ENCODE measurements at regions not wholly inside any gene's neighbourhood (a gene's known extent, or its start where the extent isn't known, plus 50 kb on each side); places are given as distances from the start of the nearest gene placed in this dataset.
"Not testable (repeated sequence)": the region's sequence is repeated elsewhere in the genome, so short reads cannot be mapped to it uniquely, and the experiment has no call there.

- CTCF ChIA-PET = no interaction called here
- DNase-seq (no peak), ATAC-seq (no peak)
- Mint-ChIP-seq H3K27ac (no peak overlapping the region), H3K9me3 (ENCODE audit: low read depth) (no peaks in the 10 kb centered on the region), H3K4me3 (no peak overlapping the region), H3K4me1 (no peaks in the 10 kb centered on the region), H3K27me3 (no peaks in the 10 kb centered on the region), H3K36me3 (ENCODE audit: low read depth) (no peaks in the 10 kb centered on the region)
- POLR2A ChIA-PET = no interaction called here
- intact Hi-C loops (cut with DNase I, micrococcal nuclease) = no loop called here
Observed at GRCh38 chr13:37488726-37489125, 109.8 kb downstream of the POSTN start.

DNA sequence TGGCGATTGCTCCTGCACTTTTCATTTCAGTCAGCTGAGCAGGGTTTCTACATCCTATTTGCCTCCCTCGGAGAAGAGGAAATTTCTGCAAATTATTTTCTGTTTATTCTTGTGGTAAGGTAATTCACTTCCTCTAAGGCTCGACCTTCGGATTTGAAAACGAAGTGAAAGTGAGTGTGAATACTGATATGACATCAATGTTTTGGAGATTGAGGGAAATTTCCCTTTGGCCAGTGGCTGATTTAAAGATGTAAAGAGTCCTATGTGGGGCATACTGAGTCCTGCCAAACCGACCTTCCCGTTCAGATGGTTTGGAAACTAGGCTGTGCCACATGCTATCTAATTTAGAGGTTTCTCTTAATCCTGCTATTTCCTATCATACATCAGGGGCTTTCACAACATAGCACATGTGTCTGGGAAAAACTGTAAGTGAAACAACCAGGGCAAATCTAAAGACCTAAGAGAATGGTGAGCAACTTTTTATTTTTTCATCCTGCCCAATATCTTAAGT lies 112.3 kb downstream of the POSTN start:
- POLR2A ChIA-PET = no interaction called here
- CTCF ChIA-PET = interaction anchor here (0.5 kb wide), 1 partner anchor 35 kb away, joined by 3 read pairs; no protein-coding TSS in a partner anchor

DNA sequence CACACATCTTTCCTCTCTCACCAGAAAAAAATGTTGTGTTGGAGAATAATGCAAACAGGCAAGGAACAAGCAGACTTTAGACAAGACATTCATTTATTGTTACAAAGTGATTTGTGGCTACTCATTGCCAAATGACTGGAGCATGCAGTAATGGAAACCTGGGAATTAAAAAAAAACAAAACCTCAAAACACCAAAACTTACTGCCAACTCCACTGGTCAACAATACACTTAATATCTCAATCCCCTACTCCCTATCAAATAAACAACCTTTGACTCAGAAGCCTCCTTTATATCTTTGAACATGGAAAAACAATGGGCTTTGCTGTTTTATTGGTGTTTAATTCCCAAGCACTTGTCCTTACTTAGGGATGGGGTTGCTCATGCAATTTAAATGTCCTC lies 112.8 kb downstream of the POSTN start:
- ATAC-seq = no peak
- no peak for DNase-seq
- H3K27me3 Mint-ChIP-seq = no peaks in the 10 kb centered on the region
- H3K36me3 Mint-ChIP-seq (ENCODE audit: low read depth) = no peaks in the 10 kb centered on the region
- ChIA-PET CTCF (no interaction called here), POLR2A (no interaction called here)
- H3K4me3 Mint-ChIP-seq = no peak overlapping the region
- no peak overlapping the region for H3K27ac Mint-ChIP-seq
- no peaks in the 10 kb centered on the region for H3K9me3 Mint-ChIP-seq (ENCODE audit: low read depth)
- intact Hi-C loops (cut with DNase I, micrococcal nuclease) = no loop called here
- H3K4me1 Mint-ChIP-seq = no peaks in the 10 kb centered on the region

More for the DNA sequence above, 112.3 kb downstream of the POSTN start:
- H3K36me3 Mint-ChIP-seq (ENCODE audit: low read depth) = no peaks in the 10 kb centered on the region
- ATAC-seq (no peak), DNase-seq (no peak)
- intact Hi-C loops (cut with DNase I, micrococcal nuclease) = no loop called here
- H3K27ac Mint-ChIP-seq = no peak overlapping the region
- H3K4me1 Mint-ChIP-seq = no peaks in the 10 kb centered on the region
- no peaks in the 10 kb centered on the region for H3K9me3 Mint-ChIP-seq (ENCODE audit: low read depth)
- no peak overlapping the region for H3K4me3 Mint-ChIP-seq
- no peaks in the 10 kb centered on the region for H3K27me3 Mint-ChIP-seq

- Mint-ChIP-seq H3K4me3 (no peak overlapping the region), H3K27me3 (no peaks in the 10 kb centered on the region), H3K36me3 (ENCODE audit: low read depth) (no peaks in the 10 kb centered on the region), H3K9me3 (ENCODE audit: low read depth) (no peaks in the 10 kb centered on the region), H3K27ac (no peak overlapping the region), H3K4me1 (no peaks in the 10 kb centered on the region)
- ChIA-PET CTCF (no interaction called here), POLR2A (no interaction called here)
- DNase-seq (no peak), ATAC-seq (no peak)
- intact Hi-C loops (cut with DNase I, micrococcal nuclease) = no loop called here
Observed at GRCh38 chr13:37484056-37484455, 114.5 kb downstream of the POSTN start.

DNA sequence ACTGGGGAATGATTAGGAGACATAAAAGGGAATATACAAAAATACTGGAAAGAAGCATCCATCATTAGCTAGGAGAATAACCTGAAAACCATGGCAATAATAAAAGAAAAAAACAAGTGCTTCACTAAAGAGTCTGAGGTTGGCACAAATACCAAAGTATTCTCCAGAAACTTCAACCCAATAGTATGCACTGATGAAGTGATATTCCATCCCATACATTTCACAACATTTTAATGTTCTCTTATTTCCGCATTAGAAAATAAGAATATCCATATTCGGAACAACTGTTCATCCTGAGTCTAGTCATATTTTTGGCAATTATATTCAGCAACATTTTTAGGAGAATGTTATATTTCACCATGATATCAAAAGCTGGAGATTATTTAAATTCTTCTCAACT lies 116.2 kb downstream of the POSTN start:
- Mint-ChIP-seq H3K27ac (no peak overlapping the region), H3K36me3 (ENCODE audit: low read depth) (no peaks in the 10 kb centered on the region), H3K4me1 (no peaks in the 10 kb centered on the region), H3K4me3 (no peak overlapping the region), H3K27me3 (no peaks in the 10 kb centered on the region), H3K9me3 (ENCODE audit: low read depth) (no peaks in the 10 kb centered on the region)
- ATAC-seq = no peak
- intact Hi-C loops (cut with DNase I, micrococcal nuclease) = no loop called here
- POLR2A ChIA-PET = no interaction called here
- CTCF ChIA-PET = no interaction called here
- DNase-seq = no peak

GRCh38 chr13:37481885-37482227 lies 116.7 kb downstream of the POSTN start:
- intact Hi-C loops (cut with DNase I, micrococcal nuclease) = no loop called here
- no peaks in the 10 kb centered on the region for H3K9me3 Mint-ChIP-seq (ENCODE audit: low read depth)
- ChIA-PET CTCF (no interaction called here), POLR2A (no interaction called here)
- H3K27me3 Mint-ChIP-seq = no peaks in the 10 kb centered on the region
- DNase-seq (no peak), ATAC-seq (no peak)
- H3K36me3 Mint-ChIP-seq (ENCODE audit: low read depth) = no peaks in the 10 kb centered on the region
- H3K4me3 Mint-ChIP-seq = no peak overlapping the region
- no peak overlapping the region for H3K27ac Mint-ChIP-seq
- no peaks in the 10 kb centered on the region for H3K4me1 Mint-ChIP-seq

- Mint-ChIP-seq H3K4me3 (no peak overlapping the region), H3K36me3 (ENCODE audit: low read depth) (no peaks in the 10 kb centered on the region), H3K27me3 (no peaks in the 10 kb centered on the region), H3K27ac (no peak overlapping the region), H3K4me1 (no peaks in the 10 kb centered on the region), H3K9me3 (ENCODE audit: low read depth) (no peaks in the 10 kb centered on the region)
- ChIA-PET CTCF (no interaction called here), POLR2A (no interaction called here)
- DNase-seq = no peak
- intact Hi-C loops (cut with DNase I, micrococcal nuclease) = no loop called here
- no peak for ATAC-seq
Observed at GRCh38 chr13:37481011-37481884, 117.3 kb downstream of the POSTN start.

GRCh38 chr13:37479916-37480315 lies 118.7 kb downstream of the POSTN start:
- DNase-seq = no peak
- Mint-ChIP-seq H3K4me1 (no peaks in the 10 kb centered on the region), H3K27ac (no peak overlapping the region), H3K36me3 (ENCODE audit: low read depth) (no peaks in the 10 kb centered on the region), H3K27me3 (no peaks in the 10 kb centered on the region), H3K9me3 (ENCODE audit: low read depth) (no peaks in the 10 kb centered on the region), H3K4me3 (no peak overlapping the region)
- ChIA-PET CTCF (no interaction called here), POLR2A (no interaction called here)
- intact Hi-C loops (cut with DNase I, micrococcal nuclease) = no loop called here
- ATAC-seq = no peak

DNA sequence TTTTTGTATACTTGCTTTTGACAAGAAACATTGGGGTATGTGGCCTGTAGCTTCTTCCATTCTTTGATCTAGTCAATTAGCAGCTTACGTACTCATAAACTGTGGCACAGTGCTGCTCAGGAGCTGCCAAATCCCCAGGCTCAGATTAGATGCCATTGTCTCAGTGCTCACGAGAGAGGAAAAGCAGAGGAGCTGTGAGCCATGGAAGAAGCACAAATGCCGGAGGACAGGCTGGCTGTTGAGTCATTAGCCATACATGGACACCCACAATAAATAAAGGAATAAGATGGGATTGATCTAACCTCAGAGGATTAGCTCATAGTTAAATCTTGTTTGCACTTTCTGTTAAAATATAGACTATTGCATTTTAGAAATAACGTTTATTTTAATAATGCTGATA lies 121.7 kb downstream of the POSTN start:
- intact Hi-C loops (cut with DNase I, micrococcal nuclease) = no loop called here
- ChIA-PET CTCF (no interaction called here), POLR2A (no interaction called here)
- Mint-ChIP-seq H3K9me3 (ENCODE audit: low read depth) (peaks cover 4% of the 10 kb centered on the region), H3K36me3 (ENCODE audit: low read depth) (no peaks in the 10 kb centered on the region), H3K4me1 (no peaks in the 10 kb centered on the region), H3K4me3 (no peak overlapping the region), H3K27ac (no peak overlapping the region), H3K27me3 (no peaks in the 10 kb centered on the region)
- no peak for ATAC-seq
- DNase-seq = no peak

DNA sequence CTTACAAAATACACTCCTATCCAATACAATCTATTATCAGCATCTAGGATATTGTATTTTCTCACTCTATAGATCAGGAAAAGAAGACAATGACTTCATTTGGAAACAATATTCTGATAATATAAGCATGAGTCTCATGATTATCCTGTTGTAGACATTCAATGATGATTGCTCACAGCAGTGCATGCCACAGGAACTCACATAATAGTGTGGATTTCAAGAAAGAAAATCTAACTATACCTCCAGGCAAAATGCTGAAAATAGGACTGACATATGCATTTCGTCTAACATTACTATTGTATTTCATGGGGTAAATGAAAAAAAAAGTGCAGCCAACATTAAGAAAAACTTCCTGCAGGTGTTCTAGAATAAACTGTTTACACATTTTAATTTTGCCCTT lies 122.6 kb downstream of the POSTN start:
- Mint-ChIP-seq H3K4me1 (no peaks in the 10 kb centered on the region), H3K27me3 (no peaks in the 10 kb centered on the region), H3K27ac (no peak overlapping the region), H3K4me3 (no peak overlapping the region), H3K36me3 (ENCODE audit: low read depth) (no peaks in the 10 kb centered on the region), H3K9me3 (ENCODE audit: low read depth) (peaks cover 4% of the 10 kb centered on the region)
- no peak for ATAC-seq
- DNase-seq = no peak
- intact Hi-C loops (cut with DNase I, micrococcal nuclease) = no loop called here
- CTCF ChIA-PET = no interaction called here
- POLR2A ChIA-PET = no interaction called here

GRCh38 chr13:37475151-37475550 lies 123.4 kb downstream of the POSTN start:
- Mint-ChIP-seq H3K4me3 (no peak overlapping the region), H3K27ac (no peak overlapping the region), H3K9me3 (ENCODE audit: low read depth) (peaks cover 4% of the 10 kb centered on the region), H3K36me3 (ENCODE audit: low read depth) (no peaks in the 10 kb centered on the region), H3K4me1 (no peaks in the 10 kb centered on the region), H3K27me3 (no peaks in the 10 kb centered on the region)
- DNase-seq (no peak), ATAC-seq (no peak)
- CTCF ChIA-PET = no interaction called here
- POLR2A ChIA-PET = no interaction called here
- intact Hi-C loops (cut with DNase I, micrococcal nuclease) = no loop called here

- no peaks in the 10 kb centered on the region for H3K4me1 Mint-ChIP-seq
- intact Hi-C loops (cut with DNase I, micrococcal nuclease) = no loop called here
- no peaks in the 10 kb centered on the region for H3K27me3 Mint-ChIP-seq
- ChIA-PET CTCF (no interaction called here), POLR2A (no interaction called here)
- DNase-seq (peak; percentile 4), ATAC-seq (no peak)
- H3K9me3 Mint-ChIP-seq (ENCODE audit: low read depth) = peaks cover 4% of the 10 kb centered on the region
- no peak overlapping the region for H3K27ac Mint-ChIP-seq
- H3K4me3 Mint-ChIP-seq = no peak overlapping the region
- no peaks in the 10 kb centered on the region for H3K36me3 Mint-ChIP-seq (ENCODE audit: low read depth)
Observed at GRCh38 chr13:37473035-37473434, 125.5 kb downstream of the POSTN start.

DNA sequence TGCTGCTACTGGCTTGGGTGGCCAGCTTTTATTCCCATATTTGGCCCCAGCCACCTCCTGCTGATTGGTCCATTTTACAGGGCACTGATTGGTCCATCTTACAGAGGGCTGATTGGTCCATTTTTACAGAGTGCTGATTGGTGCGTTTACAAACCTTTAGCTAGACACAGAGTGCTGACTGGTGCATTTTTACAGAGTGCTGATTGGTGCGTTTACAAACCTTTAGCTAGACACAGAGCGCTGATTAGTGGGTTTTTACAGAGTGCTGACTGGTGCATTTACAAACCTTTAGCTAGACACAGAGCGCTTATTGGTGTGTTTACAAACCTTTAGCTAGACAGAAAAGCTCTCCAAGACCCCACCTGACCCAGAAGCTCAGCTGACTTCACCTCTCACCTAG lies 126.3 kb downstream of the POSTN start:
- DNase-seq; H3K4me1 Mint-ChIP-seq; ATAC-seq; POLR2A ChIA-PET; H3K36me3 Mint-ChIP-seq (ENCODE audit: low read depth); H3K27me3 Mint-ChIP-seq; H3K9me3 Mint-ChIP-seq (ENCODE audit: low read depth); H3K27ac Mint-ChIP-seq; CTCF ChIA-PET; intact Hi-C loops (cut with DNase I, micrococcal nuclease); H3K4me3 Mint-ChIP-seq: not testable (repeated sequence)
